ENCODE measurements at regions not wholly inside any gene's neighbourhood (a gene's known extent, or its start where the extent isn't known, plus 50 kb on each side); places are given as distances from the start of the nearest gene placed in this dataset.

- DNase-seq, result no peak
- in situ Hi-C loops (cut with MboI; ENCODE audit: low pct_unique_long_range_greater_than_20kb, low sequenced_read_pairs), result no loop called here
Measured at GRCh38 chr6:155614606-155615005, 159.0 kb upstream of the NOX3 start.

DNA sequence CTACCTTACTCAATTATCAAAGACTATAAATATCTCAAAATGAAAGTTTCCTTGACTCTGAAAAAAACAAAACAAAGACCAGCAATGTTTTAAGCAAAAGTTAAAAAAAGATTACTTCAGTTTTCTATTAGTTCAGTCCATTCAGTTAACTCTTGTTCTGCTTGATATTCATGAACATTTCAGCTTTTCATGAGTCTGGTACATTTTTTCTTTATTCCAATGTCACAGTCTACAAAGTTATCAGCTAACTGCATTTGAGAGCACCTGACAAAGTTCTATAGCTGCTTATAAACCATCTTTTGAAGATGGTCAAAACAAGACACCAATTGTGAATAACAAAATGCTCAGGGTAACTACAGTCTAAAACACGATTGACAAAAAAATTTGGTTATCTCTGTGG is 156.1 kb upstream of the NOX3 start:
- in situ Hi-C loops (cut with MboI; ENCODE audit: low pct_unique_long_range_greater_than_20kb, low sequenced_read_pairs), result no loop called here
- no peak for DNase-seq

- no peak for DNase-seq
- in situ Hi-C loops (cut with MboI; ENCODE audit: low pct_unique_long_range_greater_than_20kb, low sequenced_read_pairs), result no loop called here
Measured at GRCh38 chr6:155604991-155605390, 149.4 kb upstream of the NOX3 start.

DNA sequence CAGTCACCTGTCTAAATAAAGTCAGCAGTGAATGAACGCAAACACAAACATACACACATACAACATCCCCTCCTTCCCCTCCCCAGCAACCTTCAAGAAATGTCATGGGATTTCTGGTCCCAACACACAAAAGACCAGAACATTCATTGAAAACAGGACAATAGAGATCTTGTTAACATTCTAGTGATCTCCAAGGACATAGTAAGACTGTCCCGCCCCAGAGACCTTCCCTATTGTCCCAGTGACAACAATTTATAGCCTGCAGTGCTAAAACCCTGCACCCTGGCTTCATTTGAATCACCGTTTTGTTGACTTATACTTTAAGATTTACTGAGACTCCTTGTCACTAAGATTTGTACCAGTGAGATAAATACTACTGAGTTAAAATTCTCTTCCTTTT is 143.9 kb upstream of the NOX3 start:
- no peak for DNase-seq
- in situ Hi-C loops (cut with MboI; ENCODE audit: low pct_unique_long_range_greater_than_20kb, low sequenced_read_pairs), result no loop called here

DNA sequence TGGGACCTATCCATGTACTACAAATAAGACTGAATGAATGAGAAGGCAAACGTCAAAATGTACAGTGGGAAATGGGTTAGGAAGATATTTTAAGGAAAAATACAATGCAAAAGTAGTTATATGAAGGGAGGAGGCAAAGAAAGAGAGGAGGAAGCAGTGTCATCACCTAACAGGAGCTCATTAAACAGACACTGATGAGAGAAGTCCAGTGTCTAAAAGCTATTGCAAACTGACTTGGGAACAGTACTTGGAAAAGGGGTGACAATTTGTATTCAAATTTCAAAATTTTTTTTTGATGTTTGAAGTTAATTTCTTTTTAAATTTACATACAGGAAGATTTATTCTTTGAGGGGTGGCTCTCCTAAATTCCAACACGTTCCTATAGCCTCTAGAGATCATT is 143.5 kb upstream of the NOX3 start:
- DNase-seq, result no peak
- in situ Hi-C loops (cut with MboI; ENCODE audit: low pct_unique_long_range_greater_than_20kb, low sequenced_read_pairs), result no loop called here

DNA sequence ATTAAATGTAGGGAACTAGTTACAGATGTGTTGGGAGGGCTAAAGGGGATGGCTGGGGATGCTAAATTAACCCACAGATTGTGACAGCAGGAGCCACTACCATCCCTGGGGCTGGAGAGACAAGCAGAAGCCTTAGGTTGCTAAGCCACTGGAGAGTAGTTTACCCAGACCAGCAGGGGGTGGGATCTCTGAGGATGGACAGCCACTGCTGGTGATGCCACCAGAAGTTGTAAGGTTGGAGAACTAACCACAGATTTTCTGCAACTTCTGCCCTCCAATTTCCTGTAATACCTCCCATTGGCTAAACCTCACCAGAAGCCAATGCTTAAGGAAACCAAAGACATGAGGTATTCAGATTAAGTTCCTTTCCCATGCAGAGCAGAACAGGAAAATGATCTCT is 139.6 kb upstream of the NOX3 start:
- DNase-seq, result peak; percentile 3
- in situ Hi-C loops (cut with MboI; ENCODE audit: low pct_unique_long_range_greater_than_20kb, low sequenced_read_pairs), result no loop called here

DNA sequence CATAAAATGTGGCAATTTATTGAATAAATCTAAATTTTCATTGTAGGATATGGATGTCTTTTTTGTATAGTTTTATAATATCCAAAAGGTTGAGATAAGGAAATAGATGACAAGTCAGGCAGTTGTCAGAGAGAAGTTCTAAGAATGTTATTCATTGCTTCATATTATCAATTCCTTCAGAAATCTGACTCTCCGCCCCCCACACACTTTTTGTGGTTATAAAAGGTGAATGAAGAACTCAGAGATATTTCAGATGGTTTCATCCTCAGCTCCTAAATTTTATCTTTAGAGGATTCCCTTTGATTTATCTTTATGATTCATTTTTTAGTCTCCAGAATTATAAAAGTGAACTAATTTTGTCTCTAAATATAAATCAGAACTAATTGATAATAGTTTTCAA is 136.1 kb upstream of the NOX3 start:
- in situ Hi-C loops (cut with MboI; ENCODE audit: low pct_unique_long_range_greater_than_20kb, low sequenced_read_pairs), result no loop called here
- no peak for DNase-seq

DNA sequence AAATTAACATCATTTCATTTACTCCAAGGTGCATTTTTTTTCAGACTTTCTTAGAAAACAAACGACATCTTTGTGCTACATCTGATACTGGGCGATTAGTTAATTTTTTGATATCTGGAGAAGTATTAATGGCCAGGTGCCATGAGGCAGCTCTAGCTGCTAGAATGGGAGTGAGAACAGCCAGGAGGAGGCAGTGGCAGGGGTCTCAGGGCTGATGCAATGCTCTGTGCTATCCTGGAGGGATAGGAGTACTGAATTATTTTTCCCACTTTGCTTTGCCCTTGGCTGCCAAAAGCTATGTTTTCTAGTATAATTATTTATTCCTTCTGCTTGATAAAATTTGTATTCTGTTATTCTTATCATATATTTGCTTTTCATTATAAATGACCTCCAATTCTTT is 133.6 kb upstream of the NOX3 start:
- in situ Hi-C loops (cut with MboI; ENCODE audit: low pct_unique_long_range_greater_than_20kb, low sequenced_read_pairs), result no loop called here

GRCh38 chr6:155587817-155588216 is 132.2 kb upstream of the NOX3 start:
- DNase-seq, result no peak
- in situ Hi-C loops (cut with MboI; ENCODE audit: low pct_unique_long_range_greater_than_20kb, low sequenced_read_pairs), result no loop called here

More for the DNA sequence above, 133.6 kb upstream of the NOX3 start:
- no peak for DNase-seq

DNA sequence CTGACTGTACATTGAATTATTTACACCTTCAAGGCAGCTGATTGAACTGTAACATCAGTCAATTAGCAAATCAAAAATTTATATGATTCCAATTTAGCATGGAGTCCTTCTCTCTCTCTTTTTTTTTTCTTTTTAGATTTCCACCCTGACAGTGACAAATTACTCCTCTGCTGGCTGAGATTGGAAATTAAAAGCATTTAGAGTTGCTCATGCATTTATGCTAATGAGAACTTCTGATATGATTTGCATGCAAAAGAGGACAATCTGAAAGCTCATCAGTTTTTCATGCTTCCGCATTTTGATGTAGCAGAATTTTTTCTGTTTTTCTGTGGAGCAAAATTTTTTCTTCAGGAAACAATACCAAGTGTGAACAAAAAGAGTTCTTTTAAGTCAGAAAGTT is 130.5 kb upstream of the NOX3 start:
- no peak for DNase-seq
- in situ Hi-C loops (cut with MboI; ENCODE audit: low pct_unique_long_range_greater_than_20kb, low sequenced_read_pairs), result no loop called here

DNA sequence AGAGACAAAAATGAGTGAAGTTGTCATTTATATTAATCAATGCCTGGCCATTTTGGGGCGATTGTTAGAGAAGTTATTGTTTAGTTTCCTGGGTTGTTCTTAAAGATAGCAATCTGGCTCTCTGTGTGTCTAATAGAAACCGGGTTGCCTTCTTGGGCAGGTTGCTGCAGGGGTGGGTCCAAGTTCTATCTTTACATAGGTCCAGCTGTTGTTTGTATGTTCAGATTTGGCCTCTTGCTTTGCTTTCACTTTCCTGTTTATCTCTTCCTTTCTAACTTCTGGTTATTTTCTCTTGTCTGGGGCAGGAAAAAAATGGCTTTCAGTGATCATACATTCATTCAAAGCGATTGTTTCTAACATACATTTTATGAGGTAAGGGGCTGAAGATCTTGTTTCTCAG is 128.4 kb upstream of the NOX3 start:
- no peak for DNase-seq
- in situ Hi-C loops (cut with MboI; ENCODE audit: low pct_unique_long_range_greater_than_20kb, low sequenced_read_pairs), result no loop called here

DNA sequence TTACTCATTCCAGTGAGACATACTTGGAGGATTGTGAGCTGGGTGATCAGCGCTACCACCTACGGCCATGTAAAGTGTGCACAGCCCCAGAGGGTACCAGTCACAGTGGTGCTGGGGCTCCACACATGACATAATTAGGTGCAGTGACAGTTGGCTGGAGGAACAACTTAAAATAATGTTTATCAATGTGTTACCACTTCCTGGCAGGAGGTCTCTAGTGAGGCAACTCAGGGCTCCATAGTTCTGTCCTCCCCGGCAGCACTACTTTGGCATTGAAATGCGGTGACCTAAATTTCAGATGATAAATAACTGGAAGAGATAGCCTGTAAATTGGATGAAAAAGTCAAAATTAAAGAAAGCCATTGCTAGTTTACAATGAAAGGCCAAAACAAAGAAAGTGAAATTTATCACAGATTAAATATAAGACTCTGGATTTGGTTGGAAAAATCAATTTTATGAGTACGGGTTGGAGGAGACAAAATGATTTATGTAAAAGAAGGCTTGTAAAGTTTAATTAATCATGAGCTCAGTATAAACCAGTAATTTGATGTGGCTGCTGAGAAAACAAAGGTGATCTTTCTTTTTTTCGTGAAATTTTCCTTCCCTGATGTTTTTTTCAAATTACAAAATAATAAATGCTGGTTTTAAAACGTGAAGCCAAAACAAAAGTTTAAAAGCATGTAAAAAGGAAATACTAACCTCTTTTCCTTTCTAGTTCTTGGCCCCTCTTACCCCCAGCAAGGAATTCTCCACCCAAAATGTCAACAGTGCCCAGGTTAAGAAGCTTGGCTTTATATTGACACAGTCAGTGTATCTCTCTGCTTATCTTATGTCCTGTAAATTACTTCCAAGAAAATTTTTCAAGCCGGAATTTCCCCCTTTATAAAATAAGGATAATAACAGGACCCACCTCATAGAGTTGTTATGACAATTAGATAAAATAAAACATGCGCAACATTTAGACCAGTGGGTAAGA is 126.7 kb upstream of the NOX3 start:
- in situ Hi-C loops (cut with MboI; ENCODE audit: low pct_unique_long_range_greater_than_20kb, low sequenced_read_pairs), result no loop called here
- no peak for DNase-seq

GRCh38 chr6:155580904-155581303 is 125.3 kb upstream of the NOX3 start:
- DNase-seq, result no peak
- in situ Hi-C loops (cut with MboI; ENCODE audit: low pct_unique_long_range_greater_than_20kb, low sequenced_read_pairs), result no loop called here

GRCh38 chr6:155578251-155578650 is 122.6 kb upstream of the NOX3 start:
- in situ Hi-C loops (cut with MboI; ENCODE audit: low pct_unique_long_range_greater_than_20kb, low sequenced_read_pairs), result no loop called here
- DNase-seq, result no peak

DNA sequence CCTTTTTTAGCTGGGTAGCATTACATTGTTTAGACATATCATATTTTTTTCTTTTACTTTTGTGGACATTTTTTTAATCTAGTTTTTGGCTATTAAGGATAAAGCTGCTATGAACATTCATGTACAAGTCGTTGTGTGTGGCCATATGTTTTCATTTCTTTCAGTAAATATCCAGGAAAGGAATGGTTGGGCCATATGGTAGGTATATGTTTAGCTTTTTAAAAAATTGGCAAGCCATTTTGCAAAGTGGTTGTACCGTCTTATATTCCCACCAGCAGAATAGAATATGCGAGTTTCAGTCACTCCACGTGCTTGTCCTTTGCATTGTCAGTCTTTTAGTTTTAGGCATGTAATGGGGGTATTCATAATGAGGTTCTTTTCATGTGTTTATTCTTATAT is 106.3 kb upstream of the NOX3 start:
- in situ Hi-C loops (cut with MboI; ENCODE audit: low pct_unique_long_range_greater_than_20kb, low sequenced_read_pairs), result no loop called here
- DNase-seq, result no peak

- no peak for DNase-seq
- in situ Hi-C loops (cut with MboI; ENCODE audit: low pct_unique_long_range_greater_than_20kb, low sequenced_read_pairs), result no loop called here
Measured at GRCh38 chr6:155561257-155561965, 105.8 kb upstream of the NOX3 start.

DNA sequence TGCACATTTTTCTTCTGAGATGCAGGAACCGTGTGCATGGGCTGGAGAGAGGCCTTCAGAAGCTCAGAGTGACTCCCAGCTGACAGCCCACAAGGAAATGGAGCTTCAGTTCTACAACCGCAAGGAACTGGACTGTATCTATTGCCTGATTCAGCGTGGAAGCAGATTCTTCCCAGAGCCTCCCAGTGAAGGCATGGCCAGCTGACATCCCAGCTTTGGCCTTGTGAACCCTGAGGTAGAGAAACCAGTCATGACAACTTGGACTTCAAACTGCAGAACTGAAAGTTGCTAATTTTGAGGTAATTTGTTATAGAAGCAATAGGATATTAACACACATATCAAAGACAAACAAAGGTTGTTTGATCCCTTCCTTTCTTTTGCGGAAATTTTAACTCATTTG is 94.3 kb upstream of the NOX3 start:
- DNase-seq, result no peak
- in situ Hi-C loops (cut with MboI; ENCODE audit: low pct_unique_long_range_greater_than_20kb, low sequenced_read_pairs), result no loop called here

- in situ Hi-C loops (cut with MboI; ENCODE audit: low pct_unique_long_range_greater_than_20kb, low sequenced_read_pairs), result no loop called here
- no peak for DNase-seq
Measured at GRCh38 chr6:155549028-155549798, 93.6 kb upstream of the NOX3 start.

DNA sequence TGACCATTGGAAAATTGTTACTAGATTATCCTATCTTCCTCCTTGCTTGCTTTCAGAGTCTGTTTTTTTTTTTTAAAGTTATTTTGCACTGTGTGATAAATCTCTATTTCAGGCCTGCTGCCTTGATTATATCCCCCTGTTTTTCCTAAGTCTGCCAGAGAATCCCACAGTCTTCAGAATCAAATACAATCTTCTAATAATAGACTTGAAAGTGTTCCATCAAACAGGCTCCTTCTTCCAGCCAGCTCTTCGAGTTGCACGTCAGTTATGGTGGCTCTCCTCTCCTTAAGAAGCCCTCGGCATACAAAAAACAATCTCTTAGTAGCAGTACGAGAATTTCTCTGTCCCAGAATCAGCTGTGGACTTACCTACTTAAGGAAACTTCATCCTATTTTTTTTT is 92.9 kb upstream of the NOX3 start:
- no peak for DNase-seq
- in situ Hi-C loops (cut with MboI; ENCODE audit: low pct_unique_long_range_greater_than_20kb, low sequenced_read_pairs), result no loop called here

DNA sequence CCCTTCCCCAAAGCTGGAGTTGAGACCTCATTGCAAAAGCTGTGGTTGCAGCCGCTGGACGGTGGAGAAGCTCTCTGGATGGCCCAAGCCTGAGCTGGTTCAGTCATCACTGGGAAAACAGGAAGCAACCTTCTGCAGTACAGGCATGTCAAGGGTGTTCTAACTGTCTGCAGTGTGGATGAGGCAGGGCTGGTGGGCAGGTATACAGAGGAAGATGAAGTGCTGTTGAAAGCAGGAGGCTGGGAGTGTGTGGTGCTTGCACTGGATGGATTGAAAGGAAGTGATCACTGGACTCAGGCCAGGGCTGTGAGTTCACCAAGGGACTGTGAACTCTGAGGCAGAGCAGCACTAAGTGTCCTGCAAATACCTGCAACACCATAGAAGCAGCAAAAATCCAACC is 89.0 kb upstream of the NOX3 start:
- in situ Hi-C loops (cut with MboI; ENCODE audit: low pct_unique_long_range_greater_than_20kb, low sequenced_read_pairs), result no loop called here
- DNase-seq, result no peak

All from KBM-7 (cell line).